COLO668 (cell line): ENCODE measurements at regions not wholly inside any gene's neighbourhood (a gene's known extent, or its start where the extent isn't known, plus 50 kb on each side); places are given as distances from the start of the nearest gene placed in this dataset.

Source experiments
- DNase-seq: peaks from one replicate; lab custom pipeline; 2025; ENCODE audit not compliant: unreplicated experiment; lab: John Stamatoyannopoulos, UW

GRCh38 chr11:36996795-36997194, 398.8 kb upstream of the RAG2 start:
- DNase-seq: no peak

- no peak for DNase-seq
These were observed 396.2 kb upstream of the RAG2 start for GRCh38 chr11:36994208-36994607.

GRCh38 chr11:36988556-36988955, 390.5 kb upstream of the RAG2 start:
- DNase-seq: no peak

DNA sequence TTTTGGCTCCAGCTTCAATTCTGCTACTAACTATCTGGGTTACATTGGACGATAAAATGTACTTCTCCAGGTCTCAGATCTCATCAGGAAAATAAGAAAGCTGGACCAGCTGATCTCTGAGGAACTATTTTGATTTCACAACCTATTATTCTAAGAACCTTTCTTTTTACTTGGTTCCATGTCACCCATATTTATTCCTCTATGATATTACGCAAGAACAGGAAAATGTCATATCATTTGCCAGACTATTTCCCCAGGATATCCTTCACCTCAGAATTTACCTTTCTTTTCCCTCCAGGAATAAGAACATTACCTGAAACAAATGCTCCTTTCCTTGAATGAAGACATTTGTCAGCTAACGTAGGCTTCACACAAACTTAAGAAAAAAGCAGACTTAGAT, 387.5 kb upstream of the RAG2 start:
- no peak for DNase-seq

GRCh38 chr11:36976741-36977140, 378.7 kb upstream of the RAG2 start:
- no peak for DNase-seq

DNA sequence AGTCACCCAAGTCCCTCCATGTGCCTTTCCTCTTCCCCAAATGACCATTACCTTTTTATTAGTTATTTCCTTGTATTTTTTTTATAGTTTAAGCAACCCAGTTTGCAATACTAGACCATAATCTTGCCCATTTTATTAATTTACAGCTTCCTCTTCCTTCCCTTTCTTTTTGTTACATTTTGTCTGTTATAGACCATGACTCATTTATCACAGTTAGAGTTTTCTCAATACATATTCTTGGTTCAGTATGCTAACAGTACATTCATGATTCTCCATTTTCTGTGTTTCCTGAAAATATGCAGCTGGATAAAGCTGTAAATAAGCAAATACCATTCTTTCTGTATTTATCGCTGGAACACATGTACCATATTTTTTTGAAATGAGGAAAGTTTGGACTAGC, 376.7 kb upstream of the RAG2 start:
- DNase-seq: no peak

GRCh38 chr11:36953976-36954375, 355.9 kb upstream of the RAG2 start:
- DNase-seq: no peak

- DNase-seq: no peak
These were observed 350.6 kb upstream of the RAG2 start for GRCh38 chr11:36948460-36949127.

DNA sequence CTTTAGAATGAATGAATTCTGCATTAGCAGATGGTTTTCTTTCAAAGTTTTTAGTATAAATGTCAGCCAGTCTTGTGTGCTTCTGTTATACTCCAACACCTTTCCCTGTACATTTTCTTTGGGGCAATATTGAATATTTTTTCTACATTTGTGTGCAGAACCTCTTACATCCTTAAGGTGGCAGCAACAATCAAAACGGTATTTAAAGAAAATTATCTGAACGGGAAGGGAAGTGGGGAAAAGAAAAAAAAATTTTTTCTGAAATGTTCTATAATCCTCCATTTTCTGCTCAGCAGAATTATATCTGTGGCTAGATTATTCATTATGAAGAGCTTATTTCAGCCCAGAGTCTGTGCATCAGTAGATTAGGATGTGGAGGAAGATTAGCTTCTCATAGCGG, 347.3 kb upstream of the RAG2 start:
- no peak for DNase-seq

GRCh38 chr11:36933481-36933880, 335.4 kb upstream of the RAG2 start:
- DNase-seq: no peak

- DNase-seq: no peak
These were observed 333.1 kb upstream of the RAG2 start for GRCh38 chr11:36931139-36931538.

GRCh38 chr11:36930256-36930655, 332.2 kb upstream of the RAG2 start:
- no peak for DNase-seq

GRCh38 chr11:36929401-36929800, 331.4 kb upstream of the RAG2 start:
- DNase-seq: no peak

DNA sequence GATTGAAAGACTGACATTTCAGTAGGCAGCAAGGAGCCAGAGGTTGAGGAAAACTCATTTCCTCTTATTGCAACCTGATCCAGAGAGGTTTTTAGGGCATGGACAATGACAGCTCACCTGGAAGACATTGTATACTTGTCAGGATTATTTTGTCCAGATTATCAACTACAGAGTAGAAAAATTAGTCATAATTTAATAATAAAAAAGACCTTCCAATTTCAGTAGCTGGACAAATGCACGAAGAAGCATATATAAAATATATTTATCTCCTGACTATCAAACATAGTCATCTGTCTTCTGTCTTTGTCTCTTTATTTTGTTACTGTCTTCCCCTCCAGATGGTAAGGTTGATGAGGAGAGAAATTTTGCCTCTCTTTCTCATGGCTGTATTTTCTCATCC, 330.6 kb upstream of the RAG2 start:
- no peak for DNase-seq

DNA sequence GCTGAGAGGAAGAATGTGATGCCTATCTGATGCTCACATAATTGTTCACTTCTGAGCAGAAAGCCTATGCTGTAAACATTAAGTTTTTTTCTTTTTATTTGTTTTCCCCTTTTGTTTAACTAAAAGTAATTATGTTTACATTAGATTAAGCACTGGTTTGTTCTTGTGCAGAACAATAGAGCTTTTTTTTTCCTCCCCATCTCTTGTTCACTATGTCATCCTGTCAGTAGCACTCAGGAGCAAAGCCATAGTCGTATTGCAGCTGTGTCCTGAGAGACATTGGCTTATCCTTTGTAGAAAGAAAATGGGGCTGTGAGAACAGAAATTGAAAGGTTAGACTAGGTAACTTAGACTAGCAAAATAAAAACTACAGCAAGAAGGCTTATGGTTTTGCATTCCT, 301.8 kb upstream of the RAG2 start:
- DNase-seq: no peak

DNA sequence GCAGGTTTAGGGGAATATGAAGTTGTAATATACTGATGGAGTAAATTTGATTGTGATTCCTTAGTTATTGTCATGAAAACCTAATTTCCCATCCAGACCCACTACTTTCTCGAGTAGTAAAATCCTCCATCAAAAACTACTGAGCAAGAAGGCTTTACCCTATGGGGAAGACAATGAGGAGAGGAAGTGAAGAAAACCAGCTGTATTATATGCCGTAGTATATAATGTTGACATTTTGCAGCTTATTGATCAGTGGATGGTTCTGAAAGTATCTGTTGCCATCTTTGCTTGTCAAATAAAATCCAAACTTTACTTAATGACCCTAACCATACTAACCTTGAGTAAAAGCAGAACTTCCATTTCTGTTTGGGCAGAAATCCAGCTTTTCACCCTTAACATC, 292.8 kb upstream of the RAG2 start:
- no peak for DNase-seq

DNA sequence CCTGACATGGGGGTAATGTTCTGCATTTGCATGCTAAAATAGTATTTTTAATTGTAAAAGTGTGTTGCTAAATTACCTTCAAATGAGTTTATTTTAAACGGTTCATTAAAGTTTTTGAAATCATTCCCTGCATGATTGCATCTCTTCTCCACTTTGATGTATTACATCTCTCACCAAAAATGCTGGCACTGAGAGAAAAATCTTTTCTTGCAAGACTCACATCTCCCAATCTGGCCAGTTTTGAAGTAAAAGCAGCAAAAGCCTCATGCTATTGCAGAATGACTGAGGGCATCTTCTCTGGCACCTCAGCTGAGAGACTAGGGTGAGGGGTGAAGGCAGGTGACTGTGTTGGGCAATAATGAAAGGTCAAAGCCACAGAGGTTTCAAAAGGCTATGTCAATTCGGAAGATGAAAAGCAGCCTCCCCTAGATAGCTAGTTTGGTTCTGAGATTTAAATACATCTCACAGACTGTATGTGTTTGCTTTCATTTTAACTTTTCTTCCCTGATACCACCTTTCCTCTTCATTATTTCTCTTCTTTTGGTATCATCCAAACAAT, 292.2 kb upstream of the RAG2 start:
- no peak for DNase-seq

GRCh38 chr11:36885154-36885553, 287.1 kb upstream of the RAG2 start:
- no peak for DNase-seq

GRCh38 chr11:36878737-36879136, 280.7 kb upstream of the RAG2 start:
- no peak for DNase-seq

DNA sequence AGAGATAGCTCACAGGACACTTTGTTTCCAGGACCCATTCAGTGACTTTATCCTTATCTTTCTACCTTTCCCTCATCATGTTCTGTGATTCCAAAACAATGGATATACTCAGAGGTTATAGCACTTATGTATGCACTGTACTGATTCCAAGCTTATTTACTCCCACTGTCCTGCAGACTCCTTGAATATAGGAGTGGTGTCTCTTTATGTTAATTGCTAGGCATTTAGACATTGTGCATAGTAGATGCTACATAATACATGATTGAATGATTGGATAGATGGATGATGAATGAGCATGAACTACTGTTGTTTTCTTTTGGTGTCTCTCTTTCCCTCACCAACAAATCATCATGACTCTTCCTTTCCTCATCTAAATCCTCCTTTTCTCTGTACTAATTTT, 279.1 kb upstream of the RAG2 start:
- DNase-seq: no peak

GRCh38 chr11:36876266-36876665, 278.2 kb upstream of the RAG2 start:
- DNase-seq: no peak

DNA sequence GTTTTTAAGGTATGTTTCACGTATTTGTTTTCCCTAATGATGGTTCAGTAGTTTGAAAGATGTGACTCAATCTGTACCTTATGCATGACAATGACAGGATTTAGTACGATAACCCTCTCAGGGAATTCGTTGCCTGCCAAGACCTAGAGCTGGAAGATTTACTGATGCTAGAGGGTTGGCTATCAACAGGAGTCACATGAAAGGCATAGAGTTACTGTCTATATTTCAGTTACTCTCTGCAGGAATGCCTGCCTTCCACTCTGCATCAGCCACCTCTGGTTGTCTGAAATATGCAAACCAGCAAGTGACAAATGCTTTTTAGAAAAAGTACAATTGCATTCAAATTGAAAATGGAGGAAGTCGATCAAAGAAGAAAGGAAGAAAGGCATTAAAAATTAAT, 276.3 kb upstream of the RAG2 start:
- DNase-seq: no peak

DNA sequence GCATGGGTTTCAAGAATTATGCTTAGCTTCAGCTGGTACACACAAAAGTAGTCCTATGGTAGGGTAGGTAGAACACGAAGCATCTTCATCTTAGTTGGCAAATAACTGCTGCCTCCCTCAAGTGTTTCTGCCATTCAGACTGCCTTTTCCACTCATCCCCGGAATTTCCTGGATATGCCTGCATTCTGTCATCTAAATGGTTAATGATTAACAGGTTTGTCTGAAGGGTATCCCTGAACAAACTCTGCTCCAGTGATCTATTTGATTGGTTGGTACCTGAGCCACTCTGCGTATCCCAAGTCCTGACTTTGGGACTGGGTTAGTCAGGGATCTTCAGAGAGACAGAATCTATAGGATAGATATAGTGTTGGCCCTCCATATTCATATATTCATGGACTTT, 272.3 kb upstream of the RAG2 start:
- DNase-seq: no peak
